PFSK-1 (cell line): ENCODE measurements at regions not wholly inside any gene's neighbourhood (a gene's known extent, or its start where the extent isn't known, plus 50 kb on each side); places are given as distances from the start of the nearest gene placed in this dataset.

ENCODE experiments used
- FOXP2 ChIP-seq: optimal IDR thresholded peaks from 2 replicates; pipeline ENCODE3; 2011; ENCODE audit warnings: borderline replicate concordance, control low read depth, inconsistent platforms; ENCODE audit not compliant: insufficient read depth; ENCODE audit errors: extremely low read length, extremely low read depth
- POLR2AphosphoS5 ChIP-seq: IDR thresholded peaks from 2 replicates; pipeline ENCODE4 v1.6.1; 2012; ENCODE audit warnings: low read depth, mild to moderate bottlenecking, control low read depth, low read length, moderate library complexity
- SIN3A ChIP-seq: IDR thresholded peaks from 2 replicates; pipeline ENCODE4 v1.6.1; 2012; ENCODE audit warnings: mild to moderate bottlenecking, low read length, moderate library complexity, borderline replicate concordance; ENCODE audit not compliant: insufficient read depth
- TAF1 ChIP-seq: IDR thresholded peaks from 2 replicates; pipeline ENCODE4 v1.6.1; 2012; ENCODE audit warnings: low read length, control low read depth, borderline replicate concordance; ENCODE audit not compliant: insufficient read depth
- TF ChIP-seq, protein P1 (sequence below), 2 experiments: IDR thresholded peaks; 2 replicates each; pipeline versions ENCODE4 v1.6.1 to v1.8.0; 2011 to 2012; ENCODE audit warnings: low read depth in 2 of 2, low read length in 2 of 2, control low read depth in 1 of 2, inconsistent platforms in 1 of 2, mild to moderate bottlenecking in 1 of 2, moderate library complexity in 1 of 2; ENCODE audit not compliant: insufficient read depth in 1 of 2

DNA sequence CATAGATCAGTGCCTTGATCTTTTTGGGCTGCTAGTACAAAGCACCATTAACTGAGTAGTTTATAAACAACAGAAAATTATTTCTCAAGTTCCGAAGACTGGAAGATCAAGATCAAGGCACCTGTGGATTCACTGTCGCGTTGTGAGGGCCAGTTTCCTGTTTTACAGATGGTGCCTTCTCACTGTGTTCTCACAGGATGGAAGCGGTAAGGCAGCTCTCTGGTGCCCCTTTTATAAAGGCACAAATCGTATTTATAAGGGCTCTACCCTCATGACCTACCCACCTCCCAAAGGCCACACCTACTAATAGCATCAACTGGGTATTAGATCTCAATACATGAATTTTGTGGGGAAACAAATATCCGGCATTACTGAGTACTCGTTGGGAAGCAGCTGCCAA is 729.5 kb upstream of the SLC39A10 start:
- TF ChIP-seq POLR2AphosphoS5 (no peak), TAF1 (no peak), SIN3A (no peak), FOXP2 (no peak)
- TF ChIP-seq, protein P1, sequence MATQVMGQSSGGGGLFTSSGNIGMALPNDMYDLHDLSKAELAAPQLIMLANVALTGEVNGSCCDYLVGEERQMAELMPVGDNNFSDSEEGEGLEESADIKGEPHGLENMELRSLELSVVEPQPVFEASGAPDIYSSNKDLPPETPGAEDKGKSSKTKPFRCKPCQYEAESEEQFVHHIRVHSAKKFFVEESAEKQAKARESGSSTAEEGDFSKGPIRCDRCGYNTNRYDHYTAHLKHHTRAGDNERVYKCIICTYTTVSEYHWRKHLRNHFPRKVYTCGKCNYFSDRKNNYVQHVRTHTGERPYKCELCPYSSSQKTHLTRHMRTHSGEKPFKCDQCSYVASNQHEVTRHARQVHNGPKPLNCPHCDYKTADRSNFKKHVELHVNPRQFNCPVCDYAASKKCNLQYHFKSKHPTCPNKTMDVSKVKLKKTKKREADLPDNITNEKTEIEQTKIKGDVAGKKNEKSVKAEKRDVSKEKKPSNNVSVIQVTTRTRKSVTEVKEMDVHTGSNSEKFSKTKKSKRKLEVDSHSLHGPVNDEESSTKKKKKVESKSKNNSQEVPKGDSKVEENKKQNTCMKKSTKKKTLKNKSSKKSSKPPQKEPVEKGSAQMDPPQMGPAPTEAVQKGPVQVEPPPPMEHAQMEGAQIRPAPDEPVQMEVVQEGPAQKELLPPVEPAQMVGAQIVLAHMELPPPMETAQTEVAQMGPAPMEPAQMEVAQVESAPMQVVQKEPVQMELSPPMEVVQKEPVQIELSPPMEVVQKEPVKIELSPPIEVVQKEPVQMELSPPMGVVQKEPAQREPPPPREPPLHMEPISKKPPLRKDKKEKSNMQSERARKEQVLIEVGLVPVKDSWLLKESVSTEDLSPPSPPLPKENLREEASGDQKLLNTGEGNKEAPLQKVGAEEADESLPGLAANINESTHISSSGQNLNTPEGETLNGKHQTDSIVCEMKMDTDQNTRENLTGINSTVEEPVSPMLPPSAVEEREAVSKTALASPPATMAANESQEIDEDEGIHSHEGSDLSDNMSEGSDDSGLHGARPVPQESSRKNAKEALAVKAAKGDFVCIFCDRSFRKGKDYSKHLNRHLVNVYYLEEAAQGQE (IDR thresholded peaks at IDR 0.05; ENCODE audit: insufficient read depth in 1 of 2, low read depth in 2 of 2, low read length in 2 of 2) = no peak
